Activated CD4-positive, CD25-positive, alpha-beta regulatory T cell treated with anti-CD3 and anti-CD28 coated beads, Interleukin-2, amount 50 U/mL, for 24 hours (primary cell): ENCODE measurements at regions not wholly inside any gene's neighbourhood (a gene's known extent, or its start where the extent isn't known, plus 50 kb on each side); places are given as distances from the start of the nearest gene placed in this dataset.

Experiments
- ATAC-seq, 2 donors: fragments of 150-1000 bp; cut with Tn5 transposase; one replicate each; pipeline ENCODE4 v1.10.0; 2021; ENCODE audit warnings: mild to moderate bottlenecking in 1 of 2, moderate library complexity in 1 of 2

- no peak for ATAC-seq
Observed at GRCh38 chr17:72394531-72394930, 273.7 kb downstream of the SOX9 start.

- ATAC-seq = no peak
Observed at GRCh38 chr17:72396121-72396520, 275.3 kb downstream of the SOX9 start.

- no peak for ATAC-seq
Observed at GRCh38 chr17:72397223-72397667, 276.4 kb downstream of the SOX9 start.

GRCh38 chr17:72397687-72398086, 276.9 kb downstream of the SOX9 start:
- no peak for ATAC-seq

- ATAC-seq = no peak
Observed at GRCh38 chr17:72399023-72399607, 278.3 kb downstream of the SOX9 start.

GRCh38 chr17:72399608-72400487, 279.0 kb downstream of the SOX9 start:
- ATAC-seq = no peak

GRCh38 chr17:72400488-72400827, 279.6 kb downstream of the SOX9 start:
- no peak for ATAC-seq

GRCh38 chr17:72400863-72401262, 280.0 kb downstream of the SOX9 start:
- ATAC-seq = no peak

GRCh38 chr17:72401883-72402726, 281.3 kb downstream of the SOX9 start:
- no peak for ATAC-seq

- ATAC-seq = no peak
Observed at GRCh38 chr17:72402727-72403210, 281.9 kb downstream of the SOX9 start.

- no peak for ATAC-seq
Observed at GRCh38 chr17:72403713-72404209, 282.9 kb downstream of the SOX9 start.

- no peak for ATAC-seq
Observed at GRCh38 chr17:72404872-72405271, 284.1 kb downstream of the SOX9 start.

- ATAC-seq = no peak
Observed at GRCh38 chr17:72405662-72406230, 284.9 kb downstream of the SOX9 start.

GRCh38 chr17:72406498-72406897, 285.7 kb downstream of the SOX9 start:
- no peak for ATAC-seq

GRCh38 chr17:72407336-72407909, 286.6 kb downstream of the SOX9 start:
- ATAC-seq = no peak

- no peak for ATAC-seq
Observed at GRCh38 chr17:72407931-72408330, 287.1 kb downstream of the SOX9 start.

GRCh38 chr17:72408641-72409040, 287.8 kb downstream of the SOX9 start:
- ATAC-seq = no peak

GRCh38 chr17:72409405-72410002, 288.7 kb downstream of the SOX9 start:
- no peak for ATAC-seq

GRCh38 chr17:72411124-72411563, 290.3 kb downstream of the SOX9 start:
- no peak for ATAC-seq

- no peak for ATAC-seq
Observed at GRCh38 chr17:72412650-72413076, 291.8 kb downstream of the SOX9 start.
